ENCODE measurements at regions not wholly inside any gene's neighbourhood (a gene's known extent, or its start where the extent isn't known, plus 50 kb on each side); places are given as distances from the start of the nearest gene placed in this dataset.

GRCh38 chr5:3051400-3051799, 299.9 kb upstream of the IRX2 start:
- DNase-seq (ENCODE audit: low read depth) (no peak), FAIRE-seq (no peak)
- no peaks in the 10 kb centered on the region for H3K36me3 ChIP-seq (ENCODE audit: control insufficient read depth, insufficient read depth, low read length)
- TF ChIP-seq CTCF (IDR thresholded peaks at IDR 0.05; ENCODE audit: insufficient read depth, low read length, severe bottlenecking) = no peak
- no peaks in the 10 kb centered on the region for H3K27me3 ChIP-seq (ENCODE audit: control insufficient read depth, insufficient read depth, low read length)
- no peak overlapping the region for H3K4me3 ChIP-seq (ENCODE audit: low read depth, low read length)

GRCh38 chr5:3050863-3051262, 299.4 kb upstream of the IRX2 start:
- DNase-seq (ENCODE audit: low read depth) (no peak), FAIRE-seq (no peak)
- TF ChIP-seq CTCF (IDR thresholded peaks at IDR 0.05; ENCODE audit: insufficient read depth, low read length, severe bottlenecking) = no peak
- Histone ChIP-seq H3K27me3 (ENCODE audit: control insufficient read depth, insufficient read depth, low read length) (no peaks in the 10 kb centered on the region), H3K36me3 (ENCODE audit: control insufficient read depth, insufficient read depth, low read length) (no peaks in the 10 kb centered on the region), H3K4me3 (ENCODE audit: low read depth, low read length) (no peak overlapping the region)

GRCh38 chr5:3049261-3049660, 297.8 kb upstream of the IRX2 start:
- DNase-seq (ENCODE audit: low read depth) (no peak), FAIRE-seq (no peak)
- Histone ChIP-seq H3K27me3 (ENCODE audit: control insufficient read depth, insufficient read depth, low read length) (no peaks in the 10 kb centered on the region), H3K36me3 (ENCODE audit: control insufficient read depth, insufficient read depth, low read length) (no peaks in the 10 kb centered on the region), H3K4me3 (ENCODE audit: low read depth, low read length) (no peak overlapping the region)
- TF ChIP-seq CTCF (IDR thresholded peaks at IDR 0.05; ENCODE audit: insufficient read depth, low read length, severe bottlenecking) = no peak

- no peak for TF ChIP-seq CTCF (IDR thresholded peaks at IDR 0.05; ENCODE audit: insufficient read depth, low read length, severe bottlenecking)
- Histone ChIP-seq H3K4me3 (ENCODE audit: low read depth, low read length) (no peak overlapping the region), H3K36me3 (ENCODE audit: control insufficient read depth, insufficient read depth, low read length) (no peaks in the 10 kb centered on the region), H3K27me3 (ENCODE audit: control insufficient read depth, insufficient read depth, low read length) (no peaks in the 10 kb centered on the region)
- FAIRE-seq = no peak
- no peak for DNase-seq (ENCODE audit: low read depth)
Observed at GRCh38 chr5:3047212-3047774, 295.8 kb upstream of the IRX2 start.

GRCh38 chr5:3043600-3043999, 292.1 kb upstream of the IRX2 start:
- Histone ChIP-seq H3K36me3 (ENCODE audit: control insufficient read depth, insufficient read depth, low read length) (no peaks in the 10 kb centered on the region), H3K27me3 (ENCODE audit: control insufficient read depth, insufficient read depth, low read length) (no peaks in the 10 kb centered on the region), H3K4me3 (ENCODE audit: low read depth, low read length) (no peak overlapping the region)
- no peak for DNase-seq (ENCODE audit: low read depth)
- FAIRE-seq = no peak
- TF ChIP-seq CTCF (IDR thresholded peaks at IDR 0.05; ENCODE audit: insufficient read depth, low read length, severe bottlenecking) = no peak

DNA sequence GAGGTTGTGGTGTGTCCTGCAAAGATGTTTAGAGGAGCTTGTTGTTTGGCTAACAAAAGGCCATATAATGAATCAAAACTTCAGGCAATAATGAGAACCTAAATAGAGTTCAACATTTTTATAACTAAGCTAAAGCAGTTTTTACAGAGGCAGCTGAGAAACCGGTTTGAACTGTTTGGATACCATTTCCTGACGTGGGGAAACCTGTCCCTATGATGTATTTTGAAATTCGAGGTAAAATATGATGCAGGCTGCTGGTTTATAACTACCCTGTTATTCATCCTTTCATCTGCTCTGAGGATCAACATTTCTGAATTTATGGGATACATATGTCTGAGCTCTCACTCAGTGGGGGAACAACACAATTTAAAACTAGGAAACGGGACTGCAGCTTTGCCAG, 289.5 kb upstream of the IRX2 start:
- no peaks in the 10 kb centered on the region for H3K27me3 ChIP-seq (ENCODE audit: control insufficient read depth, insufficient read depth, low read length)
- FAIRE-seq (no peak), DNase-seq (ENCODE audit: low read depth) (no peak)
- no peaks in the 10 kb centered on the region for H3K36me3 ChIP-seq (ENCODE audit: control insufficient read depth, insufficient read depth, low read length)
- TF ChIP-seq CTCF (IDR thresholded peaks at IDR 0.05; ENCODE audit: insufficient read depth, low read length, severe bottlenecking) = no peak
- no peak overlapping the region for H3K4me3 ChIP-seq (ENCODE audit: low read depth, low read length)
